GM12891 (cell line): ENCODE measurements at regions not wholly inside any gene's neighbourhood (a gene's known extent, or its start where the extent isn't known, plus 50 kb on each side); places are given as distances from the start of the nearest gene placed in this dataset.

ENCODE experiments used
- PAX5 ChIP-seq: IDR thresholded peaks from 2 replicates; pipeline ENCODE4 v1.6.1; 2011; ENCODE audit warnings: low read length, moderate library complexity, mild to moderate bottlenecking; ENCODE audit not compliant: insufficient read depth, severe bottlenecking
- POLR2A ChIP-seq: IDR thresholded peaks from 2 replicates; pipeline ENCODE4 v1.6.1; 2011; ENCODE audit warnings: low read depth, low read length, control low read depth
- POLR2AphosphoS5 ChIP-seq: IDR thresholded peaks from 2 replicates; pipeline ENCODE4 v1.6.1; 2011; ENCODE audit warnings: low read depth, low read length, control low read depth
- POU2F2 ChIP-seq: IDR thresholded peaks from 2 replicates; pipeline ENCODE4 v1.6.1; 2011; ENCODE audit warnings: low read depth, mild to moderate bottlenecking, control low read depth, low read length, moderate library complexity
- SPI1 ChIP-seq: IDR thresholded peaks from 2 replicates; pipeline ENCODE4 v1.6.1; 2011; ENCODE audit warnings: low read depth, low read length, control low read depth
- TAF1 ChIP-seq: IDR thresholded peaks from 2 replicates; pipeline ENCODE4 v1.6.1; 2011; ENCODE audit warnings: low read depth, low read length, control low read depth

GRCh38 chr1:221794079-221794670, 52.3 kb upstream of the DUSP10 start:
- TF ChIP-seq POLR2AphosphoS5 (0 out of 2 replicates have a peak, but pooled peaks have one; percentile 52), POU2F2 (peak; percentile 70; the same call in 1 of the 2 replicates), POLR2A (no peak), SPI1 (no peak), TAF1 (no peak), PAX5 (no peak)
